Hematopoietic multipotent progenitor cell treated with erythropoietin and hydrocortisone succinate and interleukin-3 and kit ligand, for 15 days (in vitro differentiated cells): ENCODE measurements at regions not wholly inside any gene's neighbourhood (a gene's known extent, or its start where the extent isn't known, plus 50 kb on each side); places are given as distances from the start of the nearest gene placed in this dataset.

Experiments
- DNase-seq: peaks from one replicate; pipeline ENCODE4 v3.0.0-alpha.2; 2015; ENCODE audit warnings: low spot score

DNA sequence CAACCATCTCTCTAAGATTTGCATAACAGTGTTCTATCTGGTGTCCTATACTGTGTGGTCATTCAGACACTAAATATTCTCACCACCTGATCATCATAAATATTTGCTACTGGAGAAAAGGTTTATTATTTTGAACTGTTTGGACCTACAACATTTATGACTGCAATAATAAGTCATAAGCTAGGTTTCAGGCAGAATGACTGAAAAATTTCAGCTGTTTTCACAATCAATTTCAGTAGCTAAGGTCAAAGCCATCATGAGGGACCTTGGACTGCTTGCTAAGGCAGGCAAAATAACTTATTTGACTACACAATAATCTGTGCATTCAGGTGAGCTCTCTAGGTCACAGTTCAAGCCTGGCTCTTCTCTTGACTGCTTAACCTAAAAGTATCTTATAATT is 425.5 kb upstream of the CDH2 start:
- DNase-seq = no peak

DNA sequence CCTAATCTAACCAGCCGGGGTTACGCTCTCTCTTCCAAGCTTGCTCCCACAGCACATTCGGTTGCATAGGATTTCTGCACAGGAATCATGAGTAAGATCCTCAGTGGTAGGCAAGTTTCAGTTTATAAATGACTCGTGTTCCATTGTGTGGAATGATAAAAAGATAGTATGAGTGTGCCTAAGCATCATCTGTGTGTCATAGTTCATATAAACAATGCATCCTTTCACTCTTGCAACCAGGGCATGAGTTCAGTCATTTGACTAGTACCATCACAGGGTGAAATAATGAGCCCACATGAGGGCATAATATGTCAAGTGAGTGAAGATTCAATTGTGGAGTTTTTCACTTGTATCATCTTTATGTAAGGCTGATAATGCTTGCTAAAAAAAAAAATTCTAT is 417.1 kb upstream of the CDH2 start:
- no peak for DNase-seq

DNA sequence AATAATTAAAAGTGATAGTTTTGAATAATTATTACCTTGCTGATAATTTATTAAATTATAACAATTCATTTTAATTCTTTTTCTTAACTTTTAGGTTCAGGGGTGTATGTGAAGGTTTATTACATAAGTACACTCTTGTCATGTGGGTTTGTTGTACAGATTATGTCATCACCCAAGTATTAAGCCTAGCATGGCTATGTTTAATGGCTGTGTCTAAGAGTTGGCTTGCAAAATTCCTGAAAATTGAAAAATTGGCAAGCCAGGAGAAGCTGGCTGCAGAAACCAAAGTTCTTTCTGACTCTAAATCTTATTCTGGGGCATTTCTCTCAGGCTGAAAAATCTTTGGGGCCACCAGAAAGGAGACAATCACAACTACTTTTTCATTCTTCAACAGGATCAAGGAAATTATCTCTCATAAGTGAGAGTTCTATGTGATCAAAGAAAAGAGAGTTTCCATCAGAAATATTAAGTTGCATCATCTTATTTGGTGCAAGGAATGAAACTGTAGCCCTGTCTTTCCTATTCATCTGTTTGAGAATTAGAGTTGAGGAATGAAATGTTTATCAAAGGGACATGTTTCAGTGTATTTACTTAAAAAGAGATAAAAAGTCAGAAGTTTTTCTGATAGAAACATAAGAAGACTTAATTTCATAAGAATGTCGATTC is 412.1 kb upstream of the CDH2 start:
- no peak for DNase-seq

DNA sequence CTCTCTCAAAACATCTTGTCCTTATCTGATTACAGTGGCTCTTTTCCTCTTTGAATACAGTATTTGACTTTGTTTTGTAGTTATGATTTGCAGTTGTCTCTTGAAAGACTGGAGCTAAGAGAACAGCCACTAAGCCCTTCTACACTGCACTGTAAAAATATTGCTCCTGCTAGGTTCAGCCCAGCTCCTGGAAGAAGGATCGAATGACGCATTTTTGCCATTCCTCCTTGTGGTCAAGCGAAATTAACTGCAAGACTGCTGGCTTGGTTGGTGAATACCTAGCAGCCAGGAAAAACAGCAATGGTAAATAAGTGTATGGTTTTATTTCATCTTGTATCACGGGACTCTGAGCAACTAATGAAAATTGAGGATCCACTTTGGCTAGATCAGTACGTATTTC is 407.8 kb upstream of the CDH2 start:
- no peak for DNase-seq

DNA sequence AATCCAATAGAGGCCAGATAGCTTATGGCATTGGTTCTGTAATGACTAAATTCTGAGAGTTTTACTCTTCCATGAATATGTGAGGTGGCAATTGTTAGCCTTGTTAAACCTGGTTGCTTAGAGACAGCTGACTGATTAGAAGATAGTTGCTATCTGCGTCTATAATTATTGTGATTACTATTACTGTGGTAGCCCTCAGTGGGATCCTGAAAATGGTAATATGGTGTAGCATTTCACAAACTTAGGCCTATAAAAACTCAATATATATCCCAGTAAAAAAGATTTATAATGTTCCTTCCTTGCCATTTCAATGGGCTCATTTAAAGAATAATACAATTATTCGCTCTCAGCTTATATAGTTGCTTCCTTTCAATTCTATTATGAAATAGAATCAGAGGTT is 405.8 kb upstream of the CDH2 start:
- DNase-seq = no peak

DNA sequence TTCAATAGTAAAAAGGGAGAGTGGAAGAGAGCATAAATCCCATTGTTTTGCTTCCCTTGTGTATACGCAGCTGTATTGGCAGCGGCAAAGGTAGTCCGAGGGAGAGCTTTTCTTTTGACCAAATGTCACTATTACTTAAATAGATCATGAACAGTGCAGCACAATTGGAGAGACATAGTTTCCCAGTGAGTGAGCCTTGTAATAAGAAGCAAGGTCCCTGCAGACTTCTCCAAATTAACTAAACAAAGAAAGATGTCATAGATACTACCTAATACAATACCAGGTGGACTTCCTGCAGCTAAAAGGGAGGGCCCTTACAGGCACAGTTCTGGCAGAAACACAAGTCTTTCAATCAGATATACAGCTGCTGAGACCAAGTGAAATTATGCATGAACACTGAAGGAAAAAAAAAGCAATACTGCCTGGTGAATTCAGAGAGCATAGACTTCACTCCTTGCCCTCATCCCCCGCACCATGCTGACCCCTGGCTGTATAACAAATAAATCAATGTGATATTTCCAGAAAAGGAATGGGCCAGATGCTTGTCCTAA is 404.7 kb upstream of the CDH2 start:
- no peak for DNase-seq

DNA sequence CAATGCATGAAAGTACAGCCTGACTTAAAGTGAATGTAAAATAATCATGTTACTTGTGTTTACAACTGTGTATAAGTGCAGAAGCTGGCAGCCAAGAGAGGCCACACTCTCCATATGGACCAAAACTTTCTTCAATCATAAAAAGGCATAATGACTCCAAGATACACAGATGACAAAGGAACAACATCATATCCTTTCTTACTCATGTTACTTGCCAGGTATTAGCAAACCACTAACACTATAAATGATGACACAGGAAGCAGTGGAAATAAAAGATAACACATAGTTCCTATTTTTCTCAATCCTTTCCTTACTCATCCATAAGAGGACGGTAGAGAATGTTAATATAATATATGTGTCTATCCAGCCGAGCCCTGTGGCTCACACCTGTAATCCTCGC is 400.0 kb upstream of the CDH2 start:
- no peak for DNase-seq

DNA sequence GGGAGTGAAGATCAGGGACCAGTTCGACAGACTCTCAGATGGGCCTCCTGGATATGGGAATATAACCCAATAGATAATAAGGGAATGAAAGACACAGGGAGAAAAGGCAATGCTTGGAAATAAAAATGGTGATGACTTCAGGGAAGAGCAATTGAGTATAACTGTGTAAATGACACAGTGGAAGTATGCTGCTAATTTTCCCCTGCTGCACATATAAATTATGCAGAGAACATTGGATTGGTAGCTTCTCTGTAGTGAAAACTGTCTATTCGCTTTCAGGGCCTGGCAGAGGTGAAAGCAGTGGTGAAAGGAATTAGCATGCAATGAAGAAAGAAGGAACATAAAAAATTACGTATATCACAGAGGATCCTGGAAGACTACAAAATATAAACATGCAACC is 398.2 kb upstream of the CDH2 start:
- no peak for DNase-seq

DNA sequence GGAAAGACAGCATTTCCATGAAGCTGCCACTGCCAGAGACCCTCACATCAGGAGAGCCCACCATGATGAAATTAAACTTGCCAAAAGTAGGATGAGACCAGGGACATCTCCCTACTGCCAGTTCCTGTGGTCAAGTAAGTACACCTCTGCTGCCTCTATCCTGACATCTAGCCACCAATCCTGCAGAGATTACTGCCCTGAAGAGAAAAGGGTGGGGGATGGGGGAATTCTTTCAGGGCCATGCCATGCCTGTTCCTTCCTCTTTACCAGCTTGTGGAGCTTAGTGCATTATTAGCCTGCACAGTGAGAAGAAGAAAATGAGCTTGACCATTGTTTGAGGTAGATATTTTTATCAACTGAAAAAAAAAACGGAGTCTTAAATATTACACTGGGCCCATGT is 397.2 kb upstream of the CDH2 start:
- no peak for DNase-seq

DNA sequence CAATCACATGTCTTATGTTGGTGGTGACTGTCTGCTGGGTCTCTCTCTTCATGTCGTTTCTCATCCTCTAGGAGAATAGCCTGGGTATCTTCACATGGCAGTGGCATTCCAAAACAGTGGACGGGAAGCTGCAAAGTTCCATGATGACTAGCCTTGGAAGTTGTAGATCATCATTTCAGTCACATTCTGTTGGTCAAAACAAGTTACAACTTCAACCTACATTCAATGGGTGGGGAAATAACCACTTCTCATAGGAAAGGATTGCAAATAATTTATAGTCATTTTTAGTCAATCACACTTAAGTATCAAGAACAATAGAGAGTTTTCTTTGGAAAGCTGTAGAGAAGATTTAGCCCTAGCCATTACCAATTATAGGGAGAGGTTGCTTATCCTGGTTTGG is 395.0 kb upstream of the CDH2 start:
- DNase-seq = no peak

DNA sequence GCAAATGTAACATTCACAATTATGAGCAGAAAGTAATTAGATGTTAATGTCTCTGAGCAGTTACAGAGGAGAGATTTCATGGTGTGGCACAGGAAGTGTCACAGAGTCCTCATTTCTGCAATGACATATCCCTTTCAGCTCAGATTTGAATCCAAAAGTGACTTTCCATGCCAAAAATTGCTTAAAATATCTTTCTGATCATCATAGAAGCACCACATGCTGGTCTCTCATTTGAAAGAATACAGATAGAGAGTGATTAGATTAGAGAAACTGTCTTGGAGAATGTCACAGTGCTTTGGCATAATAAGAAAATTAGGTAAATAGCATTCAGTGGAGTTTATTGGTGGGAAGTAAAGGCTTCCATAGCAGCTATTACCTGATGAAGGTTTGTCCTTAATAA is 383.4 kb upstream of the CDH2 start:
- DNase-seq = no peak

DNA sequence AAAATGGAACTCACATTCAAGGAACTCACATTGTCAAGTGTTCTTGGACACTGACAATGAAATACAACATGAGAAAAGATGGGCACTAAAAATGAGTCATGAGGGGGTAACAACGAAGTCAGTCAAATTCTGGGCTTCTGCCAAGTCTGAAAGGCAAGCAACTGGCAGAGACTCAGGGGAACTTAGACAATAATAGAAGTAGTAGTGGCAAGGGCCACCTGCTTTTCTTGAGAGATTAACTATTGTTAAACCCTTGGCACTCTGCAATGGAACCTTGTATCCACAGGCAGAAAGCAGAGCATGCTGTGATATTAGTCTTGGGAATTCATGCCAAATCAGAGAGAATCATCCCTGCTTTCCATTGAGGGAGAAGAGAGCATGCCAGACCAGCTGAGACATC is 382.6 kb upstream of the CDH2 start:
- DNase-seq = no peak

DNA sequence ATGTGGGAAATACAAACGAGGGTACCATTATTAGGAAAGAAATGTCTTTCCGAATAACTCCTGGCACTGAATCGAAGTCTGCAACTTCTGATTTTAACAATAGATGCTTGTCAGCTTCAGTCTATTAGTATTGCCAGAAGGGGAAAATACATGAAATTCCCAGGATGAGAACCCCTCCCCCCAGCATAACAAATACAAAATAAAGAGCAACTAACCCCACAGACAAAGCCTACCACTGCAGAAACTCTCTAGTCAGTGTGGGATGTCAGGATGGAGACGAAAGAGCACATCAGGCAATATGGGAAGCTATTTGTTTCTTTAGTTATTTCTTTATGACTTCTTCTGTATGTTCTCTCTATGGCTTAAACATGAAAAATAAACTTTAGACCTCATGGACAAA is 365.0 kb upstream of the CDH2 start:
- no peak for DNase-seq

DNA sequence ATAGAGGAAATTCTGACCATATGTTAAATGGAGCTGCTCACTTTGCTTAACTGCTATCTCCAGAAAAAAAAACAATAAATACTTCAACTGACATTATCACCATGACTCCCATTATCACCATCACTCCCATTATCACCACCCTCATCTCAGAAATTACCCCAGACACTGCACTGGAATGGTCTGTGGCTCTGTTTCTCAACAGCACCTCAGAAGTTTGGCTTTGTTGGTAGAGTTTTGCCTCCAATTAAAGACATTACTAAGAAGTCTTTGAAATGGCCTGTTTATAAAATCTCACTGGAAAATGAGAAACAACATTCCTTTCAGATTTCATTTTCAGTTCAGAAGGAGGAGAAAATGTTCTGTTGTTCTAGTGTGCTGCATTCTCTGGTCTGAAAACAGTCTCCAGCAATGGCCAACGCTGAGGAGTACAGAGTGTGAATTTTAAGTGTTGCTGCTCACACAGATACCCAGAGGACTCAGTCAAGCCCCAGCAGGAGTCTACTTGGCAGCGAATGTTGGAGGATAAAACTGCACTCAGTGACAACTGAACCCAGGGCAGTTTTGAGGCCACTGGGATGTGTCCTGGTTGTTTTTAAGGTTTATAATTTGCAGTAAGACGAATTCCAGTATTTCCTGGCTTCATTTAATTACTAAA is 364.5 kb upstream of the CDH2 start:
- DNase-seq = no peak

DNA sequence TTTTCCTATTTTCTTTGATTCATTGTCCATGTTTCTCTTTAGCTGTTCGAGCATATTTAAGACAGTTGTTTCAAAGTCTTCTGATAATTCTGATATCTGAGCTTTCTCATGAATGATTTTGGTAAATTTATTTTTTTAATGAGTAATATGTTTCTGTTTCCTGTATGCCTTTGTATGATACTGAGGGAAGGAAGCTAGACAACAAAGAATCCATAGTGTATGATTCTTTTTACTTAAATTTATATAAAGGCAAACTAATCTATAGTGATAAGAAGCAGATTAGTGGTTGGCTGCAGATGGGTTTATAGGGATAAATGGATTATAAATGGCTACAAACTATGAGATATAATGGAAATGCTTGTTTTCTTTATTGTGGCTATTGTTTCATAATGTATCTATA is 352.7 kb upstream of the CDH2 start:
- no peak for DNase-seq

DNA sequence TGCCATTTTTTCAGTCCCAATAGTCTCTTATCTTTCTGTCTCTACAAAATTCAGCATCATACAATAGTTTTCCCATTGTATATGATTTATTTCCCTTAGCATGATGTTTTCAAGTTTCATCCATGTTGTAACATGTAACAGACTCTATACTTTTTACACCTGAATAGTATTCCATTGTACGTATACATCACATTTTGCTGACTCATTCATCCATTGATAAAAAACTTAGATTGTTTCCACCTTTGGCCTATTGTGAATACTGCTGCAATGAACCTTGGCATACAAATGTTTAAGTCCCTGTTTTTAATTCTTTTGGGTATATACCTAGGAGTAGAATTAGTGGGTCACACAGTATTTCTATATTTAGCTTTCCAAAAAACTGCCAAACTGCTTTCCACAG is 349.3 kb upstream of the CDH2 start:
- no peak for DNase-seq

DNA sequence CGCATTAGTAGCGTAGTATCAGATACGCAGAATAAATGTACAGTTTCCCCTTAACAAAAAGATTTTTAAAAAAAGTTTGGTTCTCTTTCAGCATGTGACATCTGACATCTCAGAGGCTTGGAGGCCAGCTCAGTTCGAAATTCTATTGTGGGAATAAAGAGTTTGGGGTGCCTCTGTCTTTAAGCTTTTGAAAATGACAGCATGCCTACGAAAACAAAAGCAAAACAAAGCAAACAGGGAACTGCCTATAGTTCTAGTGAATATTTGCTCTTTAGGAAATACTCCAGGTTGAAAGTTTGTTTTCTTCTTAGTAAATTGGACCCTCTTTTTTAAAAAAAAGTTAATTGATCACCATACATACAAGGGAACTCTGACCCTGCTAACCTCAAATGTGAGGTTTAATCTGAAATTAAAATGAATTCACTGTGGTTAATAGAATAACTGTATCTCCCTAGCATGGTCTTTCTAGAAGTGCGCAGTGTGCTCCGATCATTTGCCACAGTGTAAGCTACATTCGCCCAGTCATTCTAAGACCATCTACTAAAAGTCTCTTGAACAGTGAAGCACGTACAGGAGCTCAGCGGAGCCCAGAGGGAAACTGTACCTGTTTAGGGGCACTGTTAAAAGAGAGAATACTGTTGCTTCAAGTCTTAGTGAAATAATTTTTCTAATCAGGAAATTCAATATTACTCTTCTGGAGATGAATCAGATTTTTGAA is 347.0 kb upstream of the CDH2 start:
- no peak for DNase-seq

DNA sequence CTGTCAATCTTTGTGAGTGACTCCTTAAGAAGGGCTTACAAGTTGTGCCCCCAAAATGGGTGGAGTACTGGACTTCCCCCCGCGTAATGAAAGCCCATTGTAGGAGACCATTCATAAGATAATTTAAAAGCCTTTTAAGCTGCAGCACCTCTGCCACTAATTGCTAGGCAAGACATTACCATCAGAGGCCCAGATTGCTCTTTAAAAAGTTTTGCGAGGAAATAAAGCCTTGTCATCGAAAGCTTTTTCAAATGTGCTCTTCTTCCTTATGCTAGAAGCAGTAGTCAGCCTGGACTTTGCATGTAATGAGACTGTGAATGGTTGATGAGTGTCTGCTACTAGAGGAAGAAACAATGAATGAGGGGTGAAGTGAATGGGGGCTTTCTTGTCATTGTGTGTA is 345.3 kb upstream of the CDH2 start:
- no peak for DNase-seq

DNA sequence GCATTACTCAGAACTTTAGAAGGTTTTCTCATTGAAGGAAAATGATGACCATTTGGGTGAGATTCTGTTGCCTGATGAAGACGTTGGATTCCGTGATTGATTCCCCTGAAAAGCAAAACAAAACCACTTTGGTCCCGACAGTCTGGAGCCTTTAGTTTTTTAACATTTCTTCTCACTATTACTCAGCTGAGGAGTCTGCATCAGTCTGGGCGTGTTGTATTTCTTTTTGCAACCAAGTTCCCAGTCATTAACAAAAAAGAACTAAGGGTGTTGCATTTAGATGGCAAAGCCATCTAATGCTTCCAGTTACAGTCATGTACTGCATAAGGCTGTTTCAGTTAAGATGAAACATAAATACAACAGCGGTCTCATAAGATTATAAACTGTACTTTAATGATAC is 343.1 kb upstream of the CDH2 start:
- DNase-seq = no peak

DNA sequence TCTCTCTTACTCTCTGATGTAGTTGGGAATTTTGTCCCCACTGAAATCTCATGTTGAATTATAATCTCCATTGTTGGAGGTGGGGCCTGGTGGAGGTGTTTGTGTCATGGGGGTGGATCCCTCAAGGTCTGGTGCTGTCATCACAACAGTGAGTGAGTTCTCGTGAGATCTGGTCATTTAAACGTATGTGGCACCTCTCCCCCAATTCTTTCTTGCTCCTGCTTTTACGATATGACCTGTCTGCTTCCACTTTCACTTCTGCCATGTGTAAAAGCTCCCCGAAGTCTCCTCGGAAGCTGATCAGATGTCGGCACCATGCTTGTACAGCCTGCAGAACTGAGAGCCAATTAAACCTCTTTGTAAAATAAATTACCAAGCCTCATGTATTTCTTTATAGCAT is 337.8 kb upstream of the CDH2 start:
- DNase-seq = no peak

DNA sequence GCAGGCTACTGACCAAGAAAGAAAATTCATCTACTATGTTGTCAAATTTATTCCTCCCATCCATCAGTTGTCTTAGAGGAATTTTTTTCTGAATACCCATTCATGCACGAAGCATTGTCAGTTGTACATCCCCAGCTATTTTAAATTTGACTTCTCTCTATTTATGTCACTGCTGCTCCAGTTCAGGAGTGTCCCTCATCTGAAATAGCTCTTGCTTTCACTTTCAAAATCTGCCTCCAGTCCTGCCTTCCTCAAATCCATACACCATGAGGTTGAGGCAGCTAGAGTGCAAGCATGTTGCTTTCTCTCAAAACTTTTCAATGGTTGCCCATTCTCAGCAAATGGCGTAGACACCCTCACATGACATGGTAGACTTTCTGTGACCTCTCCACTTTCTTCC is 335.4 kb upstream of the CDH2 start:
- no peak for DNase-seq

DNA sequence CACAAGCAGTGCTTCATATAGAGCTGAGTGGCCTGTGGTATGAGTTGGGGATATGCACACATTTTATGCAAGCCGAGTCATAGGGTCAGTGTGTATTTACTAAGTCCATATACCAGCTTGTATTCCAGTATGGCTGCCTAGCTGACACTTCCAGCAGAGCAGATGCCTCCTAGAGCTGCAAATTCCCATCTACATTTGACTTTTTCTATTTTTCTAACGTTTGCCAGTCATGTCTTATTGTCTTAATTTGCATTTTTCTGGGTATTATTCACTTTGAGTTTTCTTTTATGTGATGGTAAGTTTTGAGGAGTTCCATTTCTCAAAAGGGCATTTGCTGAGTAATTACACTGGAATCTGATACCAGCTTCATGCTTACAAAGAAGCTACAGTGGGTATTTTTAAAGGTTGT is 334.5 kb upstream of the CDH2 start:
- no peak for DNase-seq

DNA sequence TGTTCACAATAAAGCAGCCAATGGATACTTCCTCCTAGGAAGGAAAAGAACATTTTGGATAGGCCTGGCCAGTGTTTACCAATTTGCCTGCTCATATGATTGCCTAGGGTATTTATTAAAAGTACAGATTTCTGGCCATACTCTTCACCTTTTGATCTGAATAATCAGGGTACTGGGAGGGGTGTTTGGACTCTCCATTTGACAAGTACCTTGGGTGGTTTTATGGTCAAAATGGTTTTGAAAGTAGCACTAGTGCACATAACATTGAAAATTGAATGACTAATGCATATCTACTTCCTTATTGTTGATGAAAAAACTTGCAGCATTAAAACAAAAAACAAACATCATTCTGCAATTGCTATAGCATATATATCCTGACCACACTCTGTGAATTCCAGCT is 333.3 kb upstream of the CDH2 start:
- no peak for DNase-seq
